GM18498 (cell line): ENCODE measurements at regions not wholly inside any gene's neighbourhood (a gene's known extent, or its start where the extent isn't known, plus 50 kb on each side); places are given as distances from the start of the nearest gene placed in this dataset.
"Not testable (repeated sequence)": the region's sequence is repeated elsewhere in the genome, so short reads cannot be mapped to it uniquely, and the experiment has no call there.

Source experiments
- ATAC-seq: cut with Tn5 transposase; IDR thresholded peaks from one replicate; pipeline ENCODE4 v1.9.1; 2021; ENCODE audit warnings: mild to moderate bottlenecking, moderate library complexity; ENCODE audit not compliant: unreplicated experiment

DNA sequence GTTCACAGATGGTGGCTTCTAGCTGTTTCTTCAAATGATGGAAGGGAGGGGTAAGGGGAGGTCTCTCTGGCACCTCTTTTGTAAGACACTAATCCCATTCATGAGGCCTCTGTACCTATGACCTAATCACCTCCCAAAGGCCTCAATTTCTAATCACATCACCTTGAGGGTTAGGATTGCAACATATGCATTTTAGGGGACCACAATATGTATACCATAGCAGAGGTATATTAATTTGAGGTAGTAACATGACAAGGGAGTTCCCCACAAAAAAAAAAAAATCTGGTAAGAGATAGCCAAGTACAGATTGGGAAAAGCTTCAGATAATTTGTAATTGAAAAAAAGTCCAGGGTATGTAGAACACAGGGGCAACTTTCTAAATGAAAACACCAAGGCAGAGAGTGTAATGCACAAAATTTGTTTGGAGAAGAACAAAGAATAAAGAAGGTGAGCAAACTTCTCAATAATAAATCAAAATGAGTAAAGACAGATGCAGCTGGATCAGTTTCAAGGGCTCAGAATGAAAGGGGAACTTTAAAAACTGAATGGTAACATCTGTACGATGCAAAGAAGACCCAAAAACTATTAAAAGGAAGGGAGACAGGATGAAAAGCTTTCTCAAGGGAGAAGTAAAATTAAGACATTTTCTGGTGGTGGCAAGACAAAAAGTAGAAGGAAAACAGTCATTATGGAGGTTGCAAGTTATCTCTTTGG is 125.5 kb upstream of the DCN start:
- ATAC-seq: no peak

- ATAC-seq: no peak
Observed at GRCh38 chr12:91290354-91290753, 107.7 kb upstream of the DCN start.

GRCh38 chr12:91289906-91290305 is 107.3 kb upstream of the DCN start:
- no peak for ATAC-seq

DNA sequence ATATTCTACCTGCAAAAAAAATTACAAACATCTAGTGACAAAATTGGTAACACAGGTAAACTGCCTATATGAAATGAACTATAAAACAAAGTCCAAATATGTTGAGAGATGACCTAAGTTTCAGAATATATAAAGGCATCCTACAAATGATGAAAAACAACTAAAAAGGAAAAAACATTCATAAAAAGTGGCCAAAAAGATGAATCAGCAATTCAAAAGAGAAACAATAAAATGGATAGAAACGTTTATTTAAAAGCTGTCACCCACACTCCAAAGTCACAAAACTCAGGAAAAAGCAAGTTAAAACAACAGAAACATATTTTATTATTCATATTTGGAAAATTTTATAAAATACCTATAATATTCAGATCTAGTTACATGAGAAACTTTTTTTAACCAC is 106.5 kb upstream of the DCN start:
- ATAC-seq: no peak

DNA sequence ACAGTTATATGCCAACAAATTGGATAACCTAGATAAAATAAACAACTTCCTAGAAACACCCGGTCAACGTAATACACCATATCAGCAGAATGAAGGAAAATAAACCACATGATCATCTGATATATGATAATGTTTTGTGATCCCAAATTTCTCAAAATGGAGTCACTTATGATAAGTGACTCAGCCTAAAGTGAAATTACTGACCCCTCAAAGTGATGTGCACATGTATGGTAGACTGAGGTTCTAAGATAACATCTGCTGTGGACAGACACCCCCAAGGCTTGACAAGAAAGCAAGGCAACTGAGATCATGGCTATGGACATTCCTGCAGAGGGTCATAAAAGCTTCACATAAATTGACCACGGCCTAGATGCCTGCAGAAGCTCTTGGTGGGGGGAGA is 105.1 kb upstream of the DCN start:
- no peak for ATAC-seq

- no peak for ATAC-seq
Observed at GRCh38 chr12:91278126-91278525, 95.5 kb upstream of the DCN start.

DNA sequence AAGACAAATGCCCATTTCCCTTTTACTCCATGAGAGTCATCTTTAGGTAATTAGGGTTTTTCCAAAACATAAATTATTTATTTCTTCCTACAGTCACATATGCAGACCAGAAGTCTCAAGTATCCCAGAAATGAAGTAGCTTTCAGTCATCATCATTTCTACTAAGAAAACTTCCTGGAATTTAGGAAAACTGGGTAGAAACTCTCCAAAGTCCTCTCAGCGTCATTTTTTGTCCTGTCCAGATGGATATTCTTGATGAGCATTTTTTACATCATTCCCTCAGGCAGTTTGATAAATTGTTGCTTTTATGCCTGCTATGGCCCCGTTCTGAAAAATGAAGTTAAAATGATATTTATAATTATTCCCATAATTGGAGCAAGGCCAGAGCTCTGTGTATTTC is 93.9 kb upstream of the DCN start:
- ATAC-seq: no peak

DNA sequence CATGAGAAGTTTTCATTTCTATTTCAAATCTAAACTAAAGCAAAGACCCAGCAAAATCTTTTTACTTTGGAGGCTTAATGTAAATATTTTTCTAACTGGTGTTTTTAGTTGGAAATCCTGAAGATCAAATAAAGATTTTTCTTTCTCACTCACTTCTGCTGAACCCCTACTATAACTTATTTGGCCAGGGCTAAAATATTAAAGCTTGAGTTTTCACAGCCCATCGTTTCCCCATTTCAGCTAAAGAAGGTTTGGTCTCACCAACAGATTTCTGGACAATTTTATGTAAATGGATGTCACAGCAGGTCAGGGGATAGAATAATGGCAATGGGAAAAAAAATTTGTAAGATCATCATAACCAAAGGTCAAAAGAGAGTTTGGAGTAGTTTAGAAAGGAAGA is 92.7 kb upstream of the DCN start:
- ATAC-seq: no peak

DNA sequence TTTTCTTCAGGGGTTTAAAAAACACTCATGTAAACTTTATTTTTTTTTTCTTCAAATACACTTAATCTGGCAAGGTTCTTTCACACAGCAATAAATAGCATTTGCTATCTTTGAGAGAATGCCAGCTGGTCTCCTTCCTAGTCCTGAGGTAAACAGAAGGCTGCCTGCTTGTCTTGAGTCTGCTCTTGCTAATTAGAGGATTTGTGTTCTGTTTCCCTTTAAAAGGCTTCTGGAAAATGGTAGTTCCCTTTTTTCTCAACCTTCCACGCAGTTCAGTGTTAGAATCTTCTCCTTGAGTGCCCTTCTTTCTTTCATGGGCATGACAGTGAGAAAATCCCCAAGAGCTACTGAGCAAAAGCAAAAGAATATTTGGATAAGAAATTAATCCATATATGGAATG is 92.3 kb upstream of the DCN start:
- ATAC-seq: no peak

- ATAC-seq: no peak
Observed at GRCh38 chr12:91273560-91273959, 90.9 kb upstream of the DCN start.

- no peak for ATAC-seq
Observed at GRCh38 chr12:91272461-91273063, 89.9 kb upstream of the DCN start.

GRCh38 chr12:91271185-91271584 is 88.6 kb upstream of the DCN start:
- ATAC-seq: no peak

DNA sequence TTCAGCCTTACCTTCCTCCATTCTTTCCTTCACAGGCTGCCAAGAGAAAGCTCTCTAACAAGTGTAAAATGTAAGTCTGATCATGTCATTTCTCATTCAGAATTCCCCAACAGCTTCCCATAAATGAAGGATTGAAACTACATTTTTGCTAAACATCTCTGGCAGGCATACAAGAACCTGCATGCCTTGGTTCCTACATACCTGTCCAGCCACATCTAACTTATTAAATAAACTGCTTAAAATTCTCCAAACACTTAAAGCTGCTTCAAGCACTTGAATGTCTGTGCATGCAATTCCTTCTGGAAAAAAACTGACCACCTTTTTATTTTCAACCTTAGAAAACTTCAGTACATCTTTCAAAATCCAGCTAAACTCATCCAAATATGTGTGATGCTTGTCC is 84.4 kb upstream of the DCN start:
- ATAC-seq: no peak

- no peak for ATAC-seq
Observed at GRCh38 chr12:91264178-91264577, 81.6 kb upstream of the DCN start.

- no peak for ATAC-seq
Observed at GRCh38 chr12:91261820-91262676, 79.4 kb upstream of the DCN start.

- ATAC-seq: no peak
Observed at GRCh38 chr12:91256411-91256810, 73.8 kb upstream of the DCN start.

DNA sequence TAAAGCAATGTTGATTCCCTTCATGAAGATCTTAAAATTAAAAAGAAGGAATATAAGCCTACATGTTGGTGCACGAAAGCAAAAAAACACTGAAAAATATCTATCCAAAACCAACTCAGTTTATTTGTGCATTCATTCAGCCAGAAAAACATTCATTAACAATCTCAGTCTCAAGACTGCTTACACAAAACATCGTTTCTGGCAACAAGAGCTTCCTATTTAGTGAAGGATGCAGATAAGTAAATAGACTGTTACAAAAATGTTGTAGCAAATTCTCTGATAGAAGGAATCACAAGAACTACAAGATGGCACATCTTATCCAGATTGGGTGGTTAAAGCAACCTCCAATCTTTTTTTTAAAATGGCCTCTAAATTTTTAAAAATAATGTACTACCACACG is 69.7 kb upstream of the DCN start:
- ATAC-seq: no peak

- no peak for ATAC-seq
Observed at GRCh38 chr12:91250273-91250665, 67.7 kb upstream of the DCN start.

- ATAC-seq: no peak
Observed at GRCh38 chr12:91249518-91250272, 67.1 kb upstream of the DCN start.

DNA sequence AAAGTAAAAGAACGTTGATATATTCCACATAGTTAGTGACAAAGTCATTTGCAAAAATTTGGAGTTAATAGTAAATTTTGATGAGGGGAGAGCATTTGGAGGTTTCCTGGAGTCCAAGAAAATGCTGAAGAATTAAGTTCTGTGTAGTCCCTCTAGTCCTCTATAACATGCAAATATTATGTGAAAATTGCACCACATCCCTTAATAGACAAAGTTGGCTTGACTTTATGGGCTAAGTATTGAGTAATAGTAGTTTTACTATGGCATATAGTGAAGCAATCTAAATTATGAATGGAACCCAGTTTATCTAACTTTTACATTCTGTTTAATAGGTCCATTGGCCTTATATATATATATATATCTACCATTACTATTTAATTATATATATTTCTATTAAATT is 66.4 kb upstream of the DCN start:
- no peak for ATAC-seq

- ATAC-seq: not testable (repeated sequence)
Observed at GRCh38 chr12:91243177-91243576, 60.6 kb upstream of the DCN start.
